ENCODE measurements at regions not wholly inside any gene's neighbourhood (a gene's known extent, or its start where the extent isn't known, plus 50 kb on each side); places are given as distances from the start of the nearest gene placed in this dataset.

GRCh38 chr21:27292229-27292628 lies 325.3 kb upstream of the ADAMTS5 start:
- no peak overlapping the region for H3K4me3 ChIP-seq
- no peaks in the 10 kb centered on the region for H3K27me3 ChIP-seq
- no peaks in the 10 kb centered on the region for H3K4me1 ChIP-seq
- DNase-seq (no peak), ATAC-seq (ENCODE audit: low FRiP score in 2 of 2) (no peak)
- TF ChIP-seq CTCF (IDR thresholded peaks at IDR 0.05), result no peak
- TF ChIP-seq POLR2A (IDR thresholded peaks at IDR 0.05), result no peak
- H3K9me3 ChIP-seq, result no peaks in the 10 kb centered on the region
- no peak overlapping the region for H3K27ac ChIP-seq
- no peaks in the 10 kb centered on the region for H3K36me3 ChIP-seq

- no peak for TF ChIP-seq POLR2AphosphoS5 (IDR thresholded peaks at IDR 0.05)
- TF ChIP-seq CTCF (IDR thresholded peaks at IDR 0.05), result no peak
- TF ChIP-seq EP300 (IDR thresholded peaks at IDR 0.05), result no peak
- no peak for TF ChIP-seq POLR2A (IDR thresholded peaks at IDR 0.05)
- WGBS, 2 donors, result 85 to 88% methylated on average over 1 of the region's 1 CpG
- no peaks in the 10 kb centered on the region for H3K36me3 ChIP-seq
Observed at GRCh38 chr21:27291006-27291405, 324.1 kb upstream of the ADAMTS5 start.

GRCh38 chr21:27290028-27290427 lies 323.1 kb upstream of the ADAMTS5 start:
- TF ChIP-seq POLR2A (IDR thresholded peaks at IDR 0.05), result no peak
- TF ChIP-seq CTCF (IDR thresholded peaks at IDR 0.05), result no peak
- no peak for TF ChIP-seq EP300 (IDR thresholded peaks at IDR 0.05)
- no peak for TF ChIP-seq POLR2AphosphoS5 (IDR thresholded peaks at IDR 0.05)
- no peak for ATAC-seq (ENCODE audit: low FRiP score in 2 of 2)
- WGBS, 2 donors, result 38 to 40% methylated on average over 3 of the region's 3 CpGs
- DNase-seq, result no peak
- no peaks in the 10 kb centered on the region for H3K27me3 ChIP-seq
- H3K4me3 ChIP-seq, result no peak overlapping the region
- H3K4me1 ChIP-seq, result no peaks in the 10 kb centered on the region
- no peak overlapping the region for H3K27ac ChIP-seq
- H3K9me3 ChIP-seq, result no peaks in the 10 kb centered on the region
- H3K36me3 ChIP-seq, result no peaks in the 10 kb centered on the region

More at GRCh38 chr21:27291006-27291405, 324.1 kb upstream of the ADAMTS5 start:
- Histone ChIP-seq H3K27ac (no peak overlapping the region), H3K4me1 (no peaks in the 10 kb centered on the region), H3K4me3 (no peak overlapping the region), H3K27me3 (no peaks in the 10 kb centered on the region), H3K9me3 (no peaks in the 10 kb centered on the region)
- ATAC-seq (ENCODE audit: low FRiP score in 2 of 2) (no peak), DNase-seq (no peak)

GRCh38 chr21:27286760-27287159 lies 319.9 kb upstream of the ADAMTS5 start:
- Histone ChIP-seq H3K27ac (no peak overlapping the region), H3K4me3 (no peak overlapping the region), H3K36me3 (no peaks in the 10 kb centered on the region), H3K27me3 (no peaks in the 10 kb centered on the region), H3K9me3 (no peaks in the 10 kb centered on the region), H3K4me1 (no peaks in the 10 kb centered on the region)
- TF ChIP-seq EP300 (IDR thresholded peaks at IDR 0.05) (no peak), POLR2AphosphoS5 (IDR thresholded peaks at IDR 0.05) (no peak), CTCF (IDR thresholded peaks at IDR 0.05) (no peak), POLR2A (IDR thresholded peaks at IDR 0.05) (no peak)
- ATAC-seq (ENCODE audit: low FRiP score in 2 of 2), result no peak
- DNase-seq, result no peak

- Histone ChIP-seq H3K9me3 (no peaks in the 10 kb centered on the region), H3K4me1 (peaks cover 0 to 3% (median 0%) of the 10 kb centered on the region in 4 donors), H3K27ac (no peak overlapping the region), H3K4me3 (no peak overlapping the region), H3K27me3 (no peaks in the 10 kb centered on the region), H3K36me3 (no peaks in the 10 kb centered on the region)
- TF ChIP-seq POLR2A (IDR thresholded peaks at IDR 0.05) (no peak), CTCF (IDR thresholded peaks at IDR 0.05) (no peak), EP300 (IDR thresholded peaks at IDR 0.05) (no peak), POLR2AphosphoS5 (IDR thresholded peaks at IDR 0.05) (no peak)
- no peak for ATAC-seq (ENCODE audit: low FRiP score in 2 of 2)
- no peak for DNase-seq
Observed at GRCh38 chr21:27277110-27277509, 310.2 kb upstream of the ADAMTS5 start.
